Liver (tissue), 8 donors: ENCODE measurements at regions not wholly inside any gene's neighbourhood (a gene's known extent, or its start where the extent isn't known, plus 50 kb on each side); places are given as distances from the start of the nearest gene placed in this dataset.

Experiments
- DNase-seq: peaks from one replicate; pipeline ENCODE4 v3.0.0-alpha.2; 2017; ENCODE audit warnings: low spot score
- H3K27ac ChIP-seq, 2 donors: one replicate each; pipeline ENCODE4 v1.7.0; 2013; ENCODE audit warnings: inconsistent platforms in 2 of 2, low read length in 2 of 2, control low read depth in 1 of 2, low read depth in 1 of 2, mild to moderate bottlenecking in 1 of 2
- H3K27me3 ChIP-seq, 4 donors: one replicate each; pipeline versions ENCODE4 v1.6.1 to v1.7.0; 2013; ENCODE audit warnings: low read length in 3 of 4, inconsistent platforms in 1 of 4, mild to moderate bottlenecking in 1 of 4, moderate library complexity in 1 of 4; ENCODE audit not compliant: control insufficient read depth in 4 of 4, insufficient read depth in 4 of 4
- H3K36me3 ChIP-seq, 4 donors: one replicate each; pipeline versions ENCODE4 v1.6.1 to v1.7.0; 2013; ENCODE audit warnings: low read length in 3 of 4, mild to moderate bottlenecking in 3 of 4, low read depth in 1 of 4, moderate library complexity in 1 of 4; ENCODE audit not compliant: control insufficient read depth in 4 of 4, insufficient read depth in 3 of 4
- H3K4me1 ChIP-seq, 4 donors: one replicate each; pipeline versions ENCODE4 v1.6.1 to v1.7.0; 2013; ENCODE audit warnings: low read length in 3 of 4, mild to moderate bottlenecking in 3 of 4, moderate library complexity in 1 of 4; ENCODE audit not compliant: control insufficient read depth in 4 of 4, insufficient read depth in 4 of 4
- H3K4me3 ChIP-seq, 3 donors: one replicate each; pipeline versions ENCODE4 v1.6.1 to v1.7.0; 2013; ENCODE audit warnings: low read length in 3 of 3, control low read depth in 1 of 3, low read depth in 1 of 3, mild to moderate bottlenecking in 1 of 3
- H3K9ac ChIP-seq, 2 donors: one replicate each; pipeline ENCODE4 v1.7.0; 2013; ENCODE audit warnings: low read length in 2 of 2, mild to moderate bottlenecking in 2 of 2, moderate library complexity in 2 of 2, control low read depth in 1 of 2, low read depth in 1 of 2
- H3K9me3 ChIP-seq, 4 donors: one replicate each; pipeline versions ENCODE4 v1.6.1 to v1.7.0; 2013; ENCODE audit warnings: low read length in 3 of 4; ENCODE audit not compliant: control insufficient read depth in 4 of 4
- ATF3 ChIP-seq: IDR thresholded peaks from 2 replicates; pipeline ENCODE4 v1.6.1; 2016; ENCODE audit warnings: antibody characterized with exemption
- CTCF ChIP-seq: fragments of 150-350 bp; IDR thresholded peaks from 2 replicates; pipeline ENCODE4 v1.5.1; 2017; ENCODE audit warnings: improper control_type of control experiment, low read depth, low read length; ENCODE audit not compliant: missing input control
- EGR1 ChIP-seq, 2 donors: IDR thresholded peaks; 2 replicates each; pipeline ENCODE4 v1.6.1; 2016 to 2018; ENCODE audit warnings: antibody characterized with exemption in 2 of 2, low read depth in 2 of 2
- FOXA1 ChIP-seq: IDR thresholded peaks from 2 replicates; pipeline ENCODE4 v1.6.1; 2016; ENCODE audit warnings: antibody characterized with exemption
- FOXA2 ChIP-seq: IDR thresholded peaks from 2 replicates; pipeline ENCODE4 v1.6.1; 2016; ENCODE audit warnings: antibody characterized with exemption
- GABPA ChIP-seq, 2 donors: IDR thresholded peaks in 1 of 2; conservative IDR thresholded peaks in 1 of 2; 2 replicates each; pipeline ENCODE4 v1.6.1; 2016; ENCODE audit warnings: antibody characterized with exemption in 2 of 2, mild to moderate bottlenecking in 1 of 2, moderate library complexity in 1 of 2
- HNF4A ChIP-seq, 2 donors: conservative IDR thresholded peaks; 2 replicates each; pipeline ENCODE4 v1.6.1; 2016; ENCODE audit warnings: antibody characterized with exemption in 2 of 2, mild to moderate bottlenecking in 2 of 2
- HNF4G ChIP-seq: IDR thresholded peaks from 2 replicates; pipeline ENCODE4 v1.6.1; 2016; ENCODE audit warnings: antibody characterized with exemption
- MAX ChIP-seq: IDR thresholded peaks from 2 replicates; pipeline ENCODE4 v1.6.1; 2016; ENCODE audit warnings: antibody characterized with exemption
- REST ChIP-seq: IDR thresholded peaks from 2 replicates; pipeline ENCODE4 v1.6.1; 2016; ENCODE audit warnings: antibody characterized with exemption, mild to moderate bottlenecking
- RXRA ChIP-seq, 2 donors: IDR thresholded peaks; 2 replicates each; pipeline ENCODE4 v1.6.1; 2017 to 2018; ENCODE audit warnings: antibody characterized with exemption in 2 of 2, mild to moderate bottlenecking in 1 of 2
- SP1 ChIP-seq: IDR thresholded peaks from 2 replicates; pipeline ENCODE4 v1.6.1; 2018; ENCODE audit warnings: antibody characterized with exemption, mild to moderate bottlenecking
- YY1 ChIP-seq: IDR thresholded peaks from 2 replicates; pipeline ENCODE4 v1.6.1; 2016; ENCODE audit warnings: antibody characterized with exemption, mild to moderate bottlenecking
- WGBS: extraction: QIAGEN DNeasy Blood & Tissue Kit; methylation state at CpG from one replicate; pipeline ENCODE4 v1.1.7; 2013; 5-methylcytosine and 5-hydroxymethylcytosine counted together
- donor health status: healthy.
- donor health status: healthy.
- donor health status: healthy.
- donor health status: healthy.
- donor health status: healthy.

GRCh38 chr2:195269220-195269619 lies 387.8 kb upstream of the SLC39A10 start:
- Histone ChIP-seq H3K4me3 (no peak overlapping the region), H3K27ac (no peak overlapping the region), H3K9me3 (no peaks in the 10 kb centered on the region), H3K36me3 (no peaks in the 10 kb centered on the region), H3K4me1 (no peaks in the 10 kb centered on the region), H3K27me3 (no peaks in the 10 kb centered on the region), H3K9ac (no peak overlapping the region)
- no peak for DNase-seq
- 68% methylated on average over 6 of the region's 6 CpGs for WGBS
- TF ChIP-seq MAX: no peak
- TF ChIP-seq FOXA1: no peak

GRCh38 chr2:195257979-195258378 lies 399.0 kb upstream of the SLC39A10 start:
- no peaks in the 10 kb centered on the region for H3K4me1 ChIP-seq
- no peaks in the 10 kb centered on the region for H3K27me3 ChIP-seq
- no peak overlapping the region for H3K27ac ChIP-seq
- no peak overlapping the region for H3K4me3 ChIP-seq
- DNase-seq: no peak
- peaks cover 0 to 1% (median 0%) of the 10 kb centered on the region in 4 donors for H3K9me3 ChIP-seq
- 68% methylated on average over 4 of the region's 4 CpGs for WGBS
- no peak overlapping the region for H3K9ac ChIP-seq
- H3K36me3 ChIP-seq: no peaks in the 10 kb centered on the region
- TF ChIP-seq MAX (no peak), FOXA2 (no peak), HNF4A (conservative IDR thresholded peaks at IDR 0.05) (no peak), YY1 (no peak), CTCF (no peak), REST (no peak), FOXA1 (no peak), GABPA (IDR thresholded peaks at IDR 0.05 in 1 of 2, conservative IDR thresholded peaks at IDR 0.05 in 1 of 2) (no peak), RXRA (IDR thresholded peaks at IDR 0.05) (no peak), ATF3 (no peak), HNF4G (no peak), EGR1 (IDR thresholded peaks at IDR 0.05; ENCODE audit: low read depth in 2 of 2) (no peak)

GRCh38 chr2:195252018-195252417 lies 405.0 kb upstream of the SLC39A10 start:
- H3K27me3 ChIP-seq: no peaks in the 10 kb centered on the region
- H3K36me3 ChIP-seq: no peaks in the 10 kb centered on the region
- 65% methylated on average over 3 of the region's 3 CpGs for WGBS
- no peak overlapping the region for H3K4me3 ChIP-seq
- no peak for TF ChIP-seq SP1
- peaks cover 0 to 3% (median 0%) of the 10 kb centered on the region in 4 donors for H3K9me3 ChIP-seq
- no peak overlapping the region for H3K9ac ChIP-seq
- H3K4me1 ChIP-seq: no peaks in the 10 kb centered on the region
- no peak for DNase-seq
- no peak overlapping the region for H3K27ac ChIP-seq
